ENCODE measurements at regions not wholly inside any gene's neighbourhood (a gene's known extent, or its start where the extent isn't known, plus 50 kb on each side); places are given as distances from the start of the nearest gene placed in this dataset.

DNA sequence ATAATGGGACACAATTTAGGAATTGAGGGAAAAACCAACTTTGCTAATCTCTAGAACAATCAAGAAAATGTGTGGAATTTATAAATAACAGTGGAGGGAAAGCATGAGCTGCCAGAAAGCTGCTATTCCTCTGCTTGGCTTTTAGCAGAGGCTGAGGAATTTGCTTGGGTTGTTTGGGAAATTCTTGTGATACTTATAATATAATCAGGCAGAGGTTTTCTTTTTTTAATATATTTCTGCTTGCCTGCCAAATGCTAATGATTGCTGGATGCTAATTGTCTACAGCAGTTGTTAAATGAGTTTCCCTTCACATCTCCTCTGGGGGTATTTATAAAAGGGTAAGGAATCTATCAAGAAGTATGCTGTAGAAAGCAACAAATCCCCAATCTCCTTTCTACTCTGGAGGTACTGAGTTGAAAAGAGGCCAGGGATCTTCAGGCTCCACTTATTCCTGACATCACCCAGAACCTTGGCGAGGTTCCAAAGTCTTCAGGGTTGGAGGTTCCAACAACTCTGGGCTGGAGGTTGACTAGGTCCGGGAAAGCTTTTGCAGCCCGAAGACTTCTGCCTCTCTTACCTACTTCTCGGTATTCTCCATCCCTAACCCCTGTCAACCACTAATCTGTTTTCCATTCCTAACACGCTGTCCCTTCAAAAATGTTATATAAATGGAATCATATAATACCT is 60.4 kb upstream of the TMED7 start:
- ATAC-seq (no peak), DNase-seq (peak; percentile 6 to 39 (median 18))
- WGBS, 2 donors: 66 to 69% methylated on average over 5 of the region's 5 CpGs
- Histone ChIP-seq H3K9me3 (no peaks in the 10 kb centered on the region), H3K27ac (no peak overlapping the region), H3K4me3 (no peak overlapping the region), H3K27me3 (no peaks in the 10 kb centered on the region), H3K4me1 (no peaks in the 10 kb centered on the region), H3K36me3 (replicated peaks in 1 of 2; ENCODE audit: insufficient read depth in 1 of 2, low read depth in 2 of 2) (no peaks in the 10 kb centered on the region)
- TF ChIP-seq POLR2A (IDR thresholded peaks at IDR 0.05): no peak
- TF ChIP-seq, protein P1, sequence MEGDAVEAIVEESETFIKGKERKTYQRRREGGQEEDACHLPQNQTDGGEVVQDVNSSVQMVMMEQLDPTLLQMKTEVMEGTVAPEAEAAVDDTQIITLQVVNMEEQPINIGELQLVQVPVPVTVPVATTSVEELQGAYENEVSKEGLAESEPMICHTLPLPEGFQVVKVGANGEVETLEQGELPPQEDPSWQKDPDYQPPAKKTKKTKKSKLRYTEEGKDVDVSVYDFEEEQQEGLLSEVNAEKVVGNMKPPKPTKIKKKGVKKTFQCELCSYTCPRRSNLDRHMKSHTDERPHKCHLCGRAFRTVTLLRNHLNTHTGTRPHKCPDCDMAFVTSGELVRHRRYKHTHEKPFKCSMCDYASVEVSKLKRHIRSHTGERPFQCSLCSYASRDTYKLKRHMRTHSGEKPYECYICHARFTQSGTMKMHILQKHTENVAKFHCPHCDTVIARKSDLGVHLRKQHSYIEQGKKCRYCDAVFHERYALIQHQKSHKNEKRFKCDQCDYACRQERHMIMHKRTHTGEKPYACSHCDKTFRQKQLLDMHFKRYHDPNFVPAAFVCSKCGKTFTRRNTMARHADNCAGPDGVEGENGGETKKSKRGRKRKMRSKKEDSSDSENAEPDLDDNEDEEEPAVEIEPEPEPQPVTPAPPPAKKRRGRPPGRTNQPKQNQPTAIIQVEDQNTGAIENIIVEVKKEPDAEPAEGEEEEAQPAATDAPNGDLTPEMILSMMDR (IDR thresholded peaks at IDR 0.05): no peak
- intact Hi-C loops (cut with DNase I): no loop called here

DNA sequence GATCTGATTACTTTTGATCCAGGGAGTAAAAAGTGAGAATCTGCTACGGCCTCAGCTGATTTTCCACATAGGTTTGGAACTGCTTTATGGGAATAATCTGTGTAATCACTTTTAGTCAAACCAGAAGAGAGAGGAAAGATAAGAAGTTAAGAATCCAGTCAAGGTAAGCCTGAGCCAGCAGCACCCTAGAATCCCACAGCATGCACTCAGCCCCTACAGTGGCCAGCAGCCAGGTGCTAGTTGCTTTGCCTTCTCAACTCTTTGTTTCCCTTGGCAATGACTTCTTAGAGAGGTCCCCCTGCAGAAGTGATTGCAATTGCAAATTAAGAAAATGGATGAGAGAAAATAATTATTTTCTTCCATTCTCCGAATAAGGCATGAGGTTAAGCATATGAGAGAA is 59.7 kb upstream of the TMED7 start:
- no peak for DNase-seq
- Histone ChIP-seq H3K4me3 (no peak overlapping the region), H3K4me1 (no peaks in the 10 kb centered on the region), H3K27me3 (no peaks in the 10 kb centered on the region), H3K27ac (no peak overlapping the region), H3K36me3 (replicated peaks in 1 of 2; ENCODE audit: insufficient read depth in 1 of 2, low read depth in 2 of 2) (no peaks in the 10 kb centered on the region), H3K9me3 (no peaks in the 10 kb centered on the region)
- intact Hi-C loops (cut with DNase I): no loop called here
- 44% methylated on average over 2 of the region's 2 CpGs for WGBS, 2 donors
- no peak for ATAC-seq
- TF ChIP-seq, protein P1 (IDR thresholded peaks at IDR 0.05): no peak
- no peak for TF ChIP-seq POLR2A (IDR thresholded peaks at IDR 0.05)

DNA sequence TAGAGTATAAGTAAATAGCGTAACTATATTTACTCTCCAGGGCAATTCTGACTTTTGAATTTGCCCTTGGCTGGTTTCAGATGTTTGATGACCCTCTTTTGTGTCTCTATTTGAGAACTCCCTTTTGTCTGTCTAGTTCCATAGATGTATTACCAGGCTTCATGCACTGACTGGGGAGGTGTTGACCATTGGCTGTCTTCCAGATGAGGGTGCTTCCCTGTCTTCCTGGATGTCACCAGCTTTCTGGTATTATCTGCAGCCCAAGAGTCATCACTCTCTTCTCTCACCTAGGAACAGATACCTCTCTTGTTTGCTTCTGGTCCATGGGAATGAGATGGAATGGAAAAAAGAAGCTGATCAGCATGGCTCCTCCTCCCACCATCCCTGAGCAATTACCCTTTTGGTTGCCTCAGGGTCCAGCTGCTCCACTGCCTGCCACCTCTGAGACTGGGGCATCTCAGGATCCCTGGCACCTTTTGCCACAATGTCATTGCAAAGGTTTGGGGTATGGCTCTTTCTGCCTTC is 58.7 kb upstream of the TMED7 start:
- intact Hi-C loops (cut with DNase I): no loop called here
- Histone ChIP-seq H3K27me3 (no peaks in the 10 kb centered on the region), H3K36me3 (replicated peaks in 1 of 2; ENCODE audit: insufficient read depth in 1 of 2, low read depth in 2 of 2) (no peaks in the 10 kb centered on the region), H3K4me1 (no peaks in the 10 kb centered on the region), H3K4me3 (no peak overlapping the region), H3K27ac (no peak overlapping the region), H3K9me3 (no peaks in the 10 kb centered on the region)
- ATAC-seq (no peak), DNase-seq (no peak)
- 89 to 97% methylated on average over 1 of the region's 1 CpG for WGBS, 2 donors
- TF ChIP-seq POLR2A (IDR thresholded peaks at IDR 0.05): no peak
- TF ChIP-seq, protein P1 (IDR thresholded peaks at IDR 0.05): no peak

DNA sequence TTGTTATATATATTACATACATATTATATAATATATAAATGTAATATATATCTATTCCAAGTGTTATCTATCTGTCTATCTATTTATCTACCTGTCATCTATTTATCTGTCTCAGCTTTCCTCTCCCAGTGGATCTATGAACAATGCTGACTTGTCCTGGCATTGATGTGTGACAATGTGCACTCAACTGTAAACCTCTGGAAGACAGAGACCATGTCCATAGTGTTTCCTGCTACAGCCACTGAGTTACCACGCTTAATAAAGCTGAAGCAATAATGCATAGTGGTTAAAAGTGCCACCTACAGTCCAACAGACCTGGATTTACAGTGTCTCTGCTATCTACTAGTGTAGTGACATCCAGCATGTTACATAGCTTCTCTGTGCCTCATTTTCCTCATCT is 57.2 kb upstream of the TMED7 start:
- Histone ChIP-seq H3K4me3 (no peak overlapping the region), H3K27me3 (no peaks in the 10 kb centered on the region), H3K36me3 (replicated peaks in 1 of 2; ENCODE audit: insufficient read depth in 1 of 2, low read depth in 2 of 2) (no peaks in the 10 kb centered on the region), H3K9me3 (no peaks in the 10 kb centered on the region), H3K27ac (no peak overlapping the region), H3K4me1 (no peaks in the 10 kb centered on the region)
- DNase-seq: no peak
- TF ChIP-seq POLR2A (IDR thresholded peaks at IDR 0.05): no peak
- TF ChIP-seq, protein P1 (IDR thresholded peaks at IDR 0.05): no peak
- intact Hi-C loops (cut with DNase I): no loop called here
- no peak for ATAC-seq
- WGBS, 2 donors: 76 to 81% methylated on average over 1 of the region's 1 CpG
